B cell (primary cell): ENCODE measurements at regions not wholly inside any gene's neighbourhood (a gene's known extent, or its start where the extent isn't known, plus 50 kb on each side); places are given as distances from the start of the nearest gene placed in this dataset.

ENCODE experiments used
- ATAC-seq: fragments of 200-7000 bp; cut with Tn5 transposase; one replicate; pipeline ENCODE4 v1.10.0; 2021; ENCODE audit warnings: low read depth, mild to moderate bottlenecking, moderate number of reproducible peaks, moderate library complexity
- CTCF ChIA-PET: fragments of 350-600 bp; sonication (Branson Sonifier 250); formaldehyde crosslinking; loops from one replicate; lab custom pipeline; 2021; ENCODE audit warnings: antibody characterized with exemption, inconsistent platforms; lab: Charles Lee
- POLR2A ChIA-PET: fragments of 350-600 bp; sonication (Branson Sonifier 250); formaldehyde crosslinking; loops from one replicate; lab custom pipeline; 2021; ENCODE audit warnings: antibody characterized with exemption; lab: Charles Lee
- DNase-seq: peaks from one replicate; pipeline ENCODE4 v3.0.0; 2013
- H2AFZ ChIP-seq: 2 replicates; pipeline ENCODE4 v1.6.1; 2012; ENCODE audit warnings: mild to moderate bottlenecking, low read depth, low read length; ENCODE audit not compliant: insufficient read depth, poor library complexity, severe bottlenecking
- H3K27ac ChIP-seq, 2 donors: 1 replicate in 1 of 2; 2 replicates in 1 of 2; pipeline ENCODE4 v1.5.1; 2012 to 2013; ENCODE audit warnings: low read length in 2 of 2, mild to moderate bottlenecking in 2 of 2, moderate library complexity in 1 of 2
- H3K27me3 ChIP-seq, 4 experiments: fragments of 200-600 bp in 1 of 4; sonication (generic) in 1 of 4; replicated peaks in 1 of 4; 1 replicate in 2 of 4; 2 replicates in 2 of 4; pipeline versions ENCODE4 v1.6.1 to v1.7.0; 2013 to 2016; ENCODE audit warnings: low read length in 3 of 4, mild to moderate bottlenecking in 2 of 4, mixed read lengths in 1 of 4, moderate library complexity in 1 of 4; ENCODE audit not compliant: insufficient read depth in 4 of 4, control insufficient read depth in 3 of 4; ENCODE audit errors: control extremely low read depth in 1 of 4
- H3K36me3 ChIP-seq, 2 experiments: replicated peaks in 1 of 2; 1 replicate in 1 of 2; 2 replicates in 1 of 2; pipeline versions ENCODE4 v1.6.1 to v1.7.1; 2013; ENCODE audit warnings: low read length in 1 of 2; ENCODE audit not compliant: insufficient read depth in 2 of 2, control insufficient read depth in 1 of 2; ENCODE audit errors: control extremely low read depth in 1 of 2, extremely low read depth in 1 of 2
- H3K4me1 ChIP-seq, 2 donors: fragments of 200-600 bp in 1 of 2; sonication (generic) in 1 of 2; 1 replicate in 1 of 2; 2 replicates in 1 of 2; pipeline versions ENCODE4 v1.5.1 to v1.6.1; 2013 to 2017; ENCODE audit warnings: low read length in 2 of 2; ENCODE audit not compliant: control insufficient read depth in 2 of 2, insufficient read depth in 2 of 2
- H3K4me2 ChIP-seq: replicated peaks from 2 replicates; pipeline ENCODE3; 2012; ENCODE audit warnings: mild to moderate bottlenecking, low read depth, low read length; ENCODE audit not compliant: poor library complexity, severe bottlenecking
- H3K4me3 ChIP-seq, 5 experiments: fragments of 200-600 bp in 1 of 5; sonication (generic) in 1 of 5; 1 replicate in 3 of 5; 2 replicates in 2 of 5; pipeline versions ENCODE4 v1.5.1 to v1.7.0; 2011 to 2016; ENCODE audit warnings: low read length in 4 of 5, mild to moderate bottlenecking in 4 of 5, low read depth in 2 of 5, control low read depth in 1 of 5, moderate library complexity in 1 of 5; ENCODE audit not compliant: insufficient read depth in 1 of 5; ENCODE audit errors: control extremely low read depth in 1 of 5, extremely low read depth in 1 of 5
- H3K79me2 ChIP-seq: fragments of 200-600 bp; sonication (generic); one replicate; pipeline ENCODE4 v1.6.0; 2016; ENCODE audit warnings: low read length; ENCODE audit not compliant: control insufficient read depth, insufficient read depth
- H3K9ac ChIP-seq: fragments of 200-600 bp; sonication (generic); 2 replicates; pipeline ENCODE4 v1.6.1; 2017; ENCODE audit warnings: mild to moderate bottlenecking, low read length, moderate library complexity
- H3K9me3 ChIP-seq, 3 donors: one replicate each; pipeline versions ENCODE4 v1.6.1 to v1.7.1; 2013; ENCODE audit warnings: low read length in 2 of 3; ENCODE audit not compliant: control insufficient read depth in 2 of 3, insufficient read depth in 1 of 3; ENCODE audit errors: control extremely low read depth in 1 of 3
- H4K20me1 ChIP-seq: 2 replicates; pipeline ENCODE4 v1.6.0; 2012; ENCODE audit warnings: mild to moderate bottlenecking, low read length; ENCODE audit not compliant: insufficient read depth, control insufficient read depth, poor library complexity, severe bottlenecking
- H3K27ac Mint-ChIP-seq: one replicate; pipeline ENCODE4 v1.8.0; 2021; ENCODE audit warnings: mixed read lengths
- H3K27me3 Mint-ChIP-seq: one replicate; pipeline ENCODE4 v1.8.0; 2021; ENCODE audit warnings: mixed read lengths
- H3K4me1 Mint-ChIP-seq: one replicate; pipeline ENCODE4 v1.8.0; 2021; ENCODE audit warnings: mixed read lengths
- H3K4me3 Mint-ChIP-seq: one replicate; pipeline ENCODE4 v1.8.0; 2021; ENCODE audit warnings: mixed read lengths
- H3K9me3 Mint-ChIP-seq: one replicate; pipeline ENCODE4 v1.8.0; 2022; ENCODE audit warnings: mixed read lengths; ENCODE audit not compliant: insufficient read depth
- CTCF ChIP-seq: fragments of 200-600 bp; IDR thresholded peaks from one replicate; pipeline ENCODE4 v1.8.0; 2022; ENCODE audit warnings: antibody characterized with exemption, mild to moderate bottlenecking
- EZH2 ChIP-seq: IDR thresholded peaks from 2 replicates; pipeline ENCODE4 v1.6.1; 2012; ENCODE audit warnings: borderline replicate concordance, low read depth, mild to moderate bottlenecking, moderate library complexity, low read length; ENCODE audit not compliant: insufficient read depth, poor library complexity, severe bottlenecking
- WGBS: methylation state at CpG from one replicate; pipeline ENCODE4 v1.1.5; 2013; ENCODE audit warnings: missing lambda C conversion rate; ENCODE audit not compliant: insufficient coverage; 5-methylcytosine and 5-hydroxymethylcytosine counted together
- intact Hi-C: fragments of 100-400 bp; cut with micrococcal nuclease; formaldehyde crosslinking; loops from one replicate; pipeline ENCODE4 v1.10.0; 2022

GRCh38 chr13:76600081-76600480, 286.1 kb downstream of the KCTD12 start:
- Mint-ChIP-seq H3K27me3 (peaks cover 9% of the 10 kb centered on the region), H3K4me1 (no peaks in the 10 kb centered on the region), H3K4me3 (no peak overlapping the region), H3K9me3 (no peaks in the 10 kb centered on the region), H3K27ac (no peak overlapping the region)
- no peaks in the 10 kb centered on the region for H3K79me2 ChIP-seq
- H3K27ac ChIP-seq: no peak overlapping the region
- ChIA-PET CTCF (no interaction called here), POLR2A (no interaction called here)
- H3K4me3 ChIP-seq: no peak overlapping the region
- H2AFZ ChIP-seq: no peak overlapping the region
- ATAC-seq: no peak
- no peak for DNase-seq
- intact Hi-C loops: no loop called here
- no peaks in the 10 kb centered on the region for H3K9me3 ChIP-seq
- H3K4me2 ChIP-seq: no peak overlapping the region
- no peaks in the 10 kb centered on the region for H3K36me3 ChIP-seq
- H4K20me1 ChIP-seq: no peaks in the 10 kb centered on the region
- no peak for TF ChIP-seq EZH2
- TF ChIP-seq CTCF: no peak
- no peaks in the 10 kb centered on the region for H3K27me3 ChIP-seq
- H3K9ac ChIP-seq: no peak overlapping the region
- H3K4me1 ChIP-seq: no peaks in the 10 kb centered on the region

GRCh38 chr13:76597868-76598267, 288.3 kb downstream of the KCTD12 start:
- no CpG with 5 or more reads among the region's 1 CpG for WGBS
- Histone ChIP-seq H2AFZ (no peak overlapping the region), H3K9ac (no peak overlapping the region), H3K27ac (no peak overlapping the region), H3K4me1 (no peaks in the 10 kb centered on the region), H3K79me2 (no peaks in the 10 kb centered on the region), H3K27me3 (no peaks in the 10 kb centered on the region), H4K20me1 (no peaks in the 10 kb centered on the region), H3K9me3 (no peaks in the 10 kb centered on the region), H3K4me2 (no peak overlapping the region), H3K4me3 (no peak overlapping the region), H3K36me3 (no peaks in the 10 kb centered on the region)
- Mint-ChIP-seq H3K27me3 (peaks cover 7% of the 10 kb centered on the region), H3K9me3 (no peaks in the 10 kb centered on the region), H3K4me1 (no peaks in the 10 kb centered on the region), H3K27ac (no peak overlapping the region), H3K4me3 (no peak overlapping the region)
- ChIA-PET CTCF (no interaction called here), POLR2A (no interaction called here)
- intact Hi-C loops: no loop called here
- ATAC-seq (no peak), DNase-seq (no peak)
- TF ChIP-seq EZH2 (no peak), CTCF (no peak)
